ENCODE measurements at regions not wholly inside any gene's neighbourhood (a gene's known extent, or its start where the extent isn't known, plus 50 kb on each side); places are given as distances from the start of the nearest gene placed in this dataset.

DNA sequence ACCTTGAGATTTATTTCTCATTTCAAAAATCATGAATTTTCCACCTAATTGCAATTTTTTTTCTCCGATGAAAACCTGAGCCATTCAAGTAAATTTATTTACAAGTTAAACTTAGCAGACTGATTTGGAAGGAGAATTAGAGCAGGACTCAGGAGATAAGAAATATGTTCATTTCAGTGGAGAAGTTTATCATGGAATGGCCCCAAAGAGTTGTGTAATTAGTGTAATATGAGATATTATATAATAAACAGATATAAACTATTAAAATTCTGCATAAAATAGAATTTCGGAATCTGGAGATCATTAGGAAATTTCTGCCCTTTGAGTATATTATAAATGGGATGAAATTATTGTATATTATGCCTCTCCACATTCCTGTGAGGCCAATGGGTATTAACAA is 596.8 kb downstream of the QKI start:
- TF ChIP-seq POLR2A (conservative IDR thresholded peaks at IDR 0.05) (no peak), ZBTB8A (IDR thresholded peaks at IDR 0.05; ENCODE audit: partially characterized antibody) (no peak), NFYB (IDR thresholded peaks at IDR 0.05; ENCODE audit: extremely low read depth, insufficient read length) (no peak), ZBED1 (IDR thresholded peaks at IDR 0.05) (no peak), KDM4B (IDR thresholded peaks at IDR 0.05; ENCODE audit: borderline replicate concordance in 2 of 2, low read depth in 1 of 2) (no peak), HCFC1 (IDR thresholded peaks at IDR 0.05; ENCODE audit: low read depth, low read length) (no peak), ZNF274 (IDR thresholded peaks at IDR 0.05; ENCODE audit: borderline replicate concordance, low read depth, low read length) (no peak), BHLHE40 (IDR thresholded peaks at IDR 0.05; ENCODE audit: low read length) (no peak)
- TF ChIP-seq, protein P1, sequence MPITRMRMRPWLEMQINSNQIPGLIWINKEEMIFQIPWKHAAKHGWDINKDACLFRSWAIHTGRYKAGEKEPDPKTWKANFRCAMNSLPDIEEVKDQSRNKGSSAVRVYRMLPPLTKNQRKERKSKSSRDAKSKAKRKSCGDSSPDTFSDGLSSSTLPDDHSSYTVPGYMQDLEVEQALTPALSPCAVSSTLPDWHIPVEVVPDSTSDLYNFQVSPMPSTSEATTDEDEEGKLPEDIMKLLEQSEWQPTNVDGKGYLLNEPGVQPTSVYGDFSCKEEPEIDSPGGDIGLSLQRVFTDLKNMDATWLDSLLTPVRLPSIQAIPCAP (CRISPR knock-in tag; IDR thresholded peaks at IDR 0.05; ENCODE audit: borderline replicate concordance), result no peak
- TF ChIP-seq, protein P2, sequence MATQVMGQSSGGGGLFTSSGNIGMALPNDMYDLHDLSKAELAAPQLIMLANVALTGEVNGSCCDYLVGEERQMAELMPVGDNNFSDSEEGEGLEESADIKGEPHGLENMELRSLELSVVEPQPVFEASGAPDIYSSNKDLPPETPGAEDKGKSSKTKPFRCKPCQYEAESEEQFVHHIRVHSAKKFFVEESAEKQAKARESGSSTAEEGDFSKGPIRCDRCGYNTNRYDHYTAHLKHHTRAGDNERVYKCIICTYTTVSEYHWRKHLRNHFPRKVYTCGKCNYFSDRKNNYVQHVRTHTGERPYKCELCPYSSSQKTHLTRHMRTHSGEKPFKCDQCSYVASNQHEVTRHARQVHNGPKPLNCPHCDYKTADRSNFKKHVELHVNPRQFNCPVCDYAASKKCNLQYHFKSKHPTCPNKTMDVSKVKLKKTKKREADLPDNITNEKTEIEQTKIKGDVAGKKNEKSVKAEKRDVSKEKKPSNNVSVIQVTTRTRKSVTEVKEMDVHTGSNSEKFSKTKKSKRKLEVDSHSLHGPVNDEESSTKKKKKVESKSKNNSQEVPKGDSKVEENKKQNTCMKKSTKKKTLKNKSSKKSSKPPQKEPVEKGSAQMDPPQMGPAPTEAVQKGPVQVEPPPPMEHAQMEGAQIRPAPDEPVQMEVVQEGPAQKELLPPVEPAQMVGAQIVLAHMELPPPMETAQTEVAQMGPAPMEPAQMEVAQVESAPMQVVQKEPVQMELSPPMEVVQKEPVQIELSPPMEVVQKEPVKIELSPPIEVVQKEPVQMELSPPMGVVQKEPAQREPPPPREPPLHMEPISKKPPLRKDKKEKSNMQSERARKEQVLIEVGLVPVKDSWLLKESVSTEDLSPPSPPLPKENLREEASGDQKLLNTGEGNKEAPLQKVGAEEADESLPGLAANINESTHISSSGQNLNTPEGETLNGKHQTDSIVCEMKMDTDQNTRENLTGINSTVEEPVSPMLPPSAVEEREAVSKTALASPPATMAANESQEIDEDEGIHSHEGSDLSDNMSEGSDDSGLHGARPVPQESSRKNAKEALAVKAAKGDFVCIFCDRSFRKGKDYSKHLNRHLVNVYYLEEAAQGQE (IDR thresholded peaks at IDR 0.05; ENCODE audit: borderline replicate concordance), result no peak
- TF ChIP-seq, protein P2 (CRISPR knock-in tag; IDR thresholded peaks at IDR 0.05; ENCODE audit: low read depth), result no peak

Data from K562 (cell line).